Right atrium auricular region (tissue), 2 donors: ENCODE measurements at regions not wholly inside any gene's neighbourhood (a gene's known extent, or its start where the extent isn't known, plus 50 kb on each side); places are given as distances from the start of the nearest gene placed in this dataset.

Experiments used
- DNase-seq: peaks from one replicate; pipeline ENCODE4 v3.0.0-alpha.2; 2019; ENCODE audit warnings: low spot score
- H3K27ac ChIP-seq, 2 donors: fragments of 200-600 bp; sonication (generic); 1 replicate in 1 of 2; 2 replicates in 1 of 2; pipeline ENCODE4 v1.5.1; 2016 to 2019
- H3K27me3 ChIP-seq, 2 donors: fragments of 200-600 bp; sonication (generic); one replicate each; pipeline versions ENCODE4 v1.5.1 to v1.6.0; 2017 to 2019
- H3K36me3 ChIP-seq: fragments of 200-600 bp; sonication (generic); one replicate; pipeline ENCODE4 v1.5.1; 2016
- H3K4me1 ChIP-seq, 2 donors: fragments of 200-600 bp; sonication (generic); one replicate each; pipeline versions ENCODE4 v1.5.1 to v1.6.0; 2017 to 2019
- H3K4me3 ChIP-seq, 2 donors: fragments of 200-600 bp; sonication (generic); 1 replicate in 1 of 2; 2 replicates in 1 of 2; pipeline ENCODE4 v1.5.1; 2017 to 2019; ENCODE audit warnings: mild to moderate bottlenecking in 1 of 2, moderate library complexity in 1 of 2
- H3K9me3 ChIP-seq, 2 donors: fragments of 200-600 bp; sonication (generic); one replicate each; pipeline ENCODE4 v1.5.1; 2019
- CTCF ChIP-seq, 2 donors: fragments of 200-600 bp; sonication (generic); IDR thresholded peaks; one replicate each; pipeline ENCODE4 v1.5.1; 2019; ENCODE audit warnings: antibody characterized with exemption in 2 of 2

GRCh38 chr7:81165070-81165469 lies 246.2 kb upstream of the SEMA3C start:
- Histone ChIP-seq H3K9me3 (no peaks in the 10 kb centered on the region), H3K4me1 (peaks cover 0 to 8% of the 10 kb centered on the region in 2 donors), H3K4me3 (no peak overlapping the region), H3K36me3 (no peaks in the 10 kb centered on the region), H3K27me3 (no peaks in the 10 kb centered on the region), H3K27ac (no peak overlapping the region)
- no peak for DNase-seq
- TF ChIP-seq CTCF (IDR thresholded peaks at IDR 0.05), result no peak

- DNase-seq, result no peak
- H3K27me3 ChIP-seq, result no peaks in the 10 kb centered on the region
- no peaks in the 10 kb centered on the region for H3K36me3 ChIP-seq
- no peak overlapping the region for H3K4me3 ChIP-seq
- peaks cover 0 to 8% of the 10 kb centered on the region in 2 donors for H3K4me1 ChIP-seq
- H3K9me3 ChIP-seq, result no peaks in the 10 kb centered on the region
- no peak for TF ChIP-seq CTCF (IDR thresholded peaks at IDR 0.05)
- peak overlapping the region in 1 of 2 donors; percentile 66 for H3K27ac ChIP-seq
Observed at GRCh38 chr7:81162771-81163525, 244.1 kb upstream of the SEMA3C start.

GRCh38 chr7:81162234-81162633 lies 243.4 kb upstream of the SEMA3C start:
- H3K27me3 ChIP-seq, result no peaks in the 10 kb centered on the region
- peaks cover 0 to 8% of the 10 kb centered on the region in 2 donors for H3K4me1 ChIP-seq
- H3K27ac ChIP-seq, result peak overlapping the region; percentile 37 to 66
- no peak for DNase-seq
- H3K4me3 ChIP-seq, result no peak overlapping the region
- no peaks in the 10 kb centered on the region for H3K9me3 ChIP-seq
- no peaks in the 10 kb centered on the region for H3K36me3 ChIP-seq
- TF ChIP-seq CTCF (IDR thresholded peaks at IDR 0.05), result no peak

- H3K27me3 ChIP-seq, result no peaks in the 10 kb centered on the region
- H3K36me3 ChIP-seq, result no peaks in the 10 kb centered on the region
- no peaks in the 10 kb centered on the region for H3K9me3 ChIP-seq
- H3K4me3 ChIP-seq, result no peak overlapping the region
- DNase-seq, result no peak
- peak overlapping the region; percentile 37 to 66 for H3K27ac ChIP-seq
- peaks cover 0 to 8% of the 10 kb centered on the region in 2 donors for H3K4me1 ChIP-seq
- no peak for TF ChIP-seq CTCF (IDR thresholded peaks at IDR 0.05)
Observed at GRCh38 chr7:81161451-81162075, 242.7 kb upstream of the SEMA3C start.

GRCh38 chr7:81159402-81159801 lies 240.6 kb upstream of the SEMA3C start:
- H3K27me3 ChIP-seq, result no peaks in the 10 kb centered on the region
- TF ChIP-seq CTCF (IDR thresholded peaks at IDR 0.05), result no peak
- peaks cover 0 to 8% of the 10 kb centered on the region in 2 donors for H3K4me1 ChIP-seq
- no peaks in the 10 kb centered on the region for H3K36me3 ChIP-seq
- H3K4me3 ChIP-seq, result no peak overlapping the region
- H3K27ac ChIP-seq, result no peak overlapping the region
- no peaks in the 10 kb centered on the region for H3K9me3 ChIP-seq
- no peak for DNase-seq
